IMR-90 (cell line): ENCODE measurements at regions not wholly inside any gene's neighbourhood (a gene's known extent, or its start where the extent isn't known, plus 50 kb on each side); places are given as distances from the start of the nearest gene placed in this dataset.

Experiments
- ATAC-seq: fragments of 200-7000 bp; cut with Tn5 transposase; 2 replicates; pipeline ENCODE4 v1.9.1; 2020; ENCODE audit warnings: low read depth, mild to moderate bottlenecking, moderate library complexity
- BruUV-seq: library from RNA; stranded (reverse); fragments of 400-500 nt; replicated peaks from 2 replicates; lab custom pipeline; 2021; lab: Mats Ljungman, UMichigan
- CTCF ChIA-PET: fragments of 300-600 bp; formaldehyde crosslinking; extraction: SDS; loops from one replicate; lab custom pipeline; 2021; ENCODE audit warnings: antibody characterized with exemption; lab: Yijun Ruan, JAX
- POLR2A ChIA-PET: fragments of 300-600 bp; sonication (Branson Sonifier 250); formaldehyde crosslinking; loops from one replicate; lab custom pipeline; 2022; ENCODE audit warnings: antibody characterized with exemption; ENCODE audit not compliant: unreplicated experiment; lab: Charles Lee
- DNase-seq: peaks from one replicate; pipeline ENCODE4 v3.0.0; 2013
- H2AFZ ChIP-seq: replicated peaks from 2 replicates; pipeline ENCODE3; 2013; ENCODE audit warnings: low read length, mild to moderate bottlenecking; ENCODE audit not compliant: poor library complexity
- H2AK5ac ChIP-seq: 2 replicates; pipeline ENCODE4 v1.6.1; 2013; ENCODE audit warnings: low read depth, low read length, inconsistent platforms
- H2AK9ac ChIP-seq: replicated peaks from 2 replicates; pipeline ENCODE3; 2013; ENCODE audit warnings: mild to moderate bottlenecking, low read depth, low read length, moderate library complexity; ENCODE audit not compliant: poor library complexity
- H2BK120ac ChIP-seq: 2 replicates; pipeline ENCODE4 v1.6.1; 2013; ENCODE audit warnings: low read depth, low read length, inconsistent platforms
- H2BK15ac ChIP-seq: 3 replicates; pipeline ENCODE4 v1.6.1; 2013; ENCODE audit warnings: low read depth, low read length, inconsistent platforms
- H2BK20ac ChIP-seq: 2 replicates; pipeline ENCODE4 v1.6.1; 2013; ENCODE audit warnings: low read depth, mild to moderate bottlenecking, inconsistent platforms, low read length, moderate library complexity
- H2BK5ac ChIP-seq: 2 replicates; pipeline ENCODE4 v1.6.1; 2013; ENCODE audit warnings: mild to moderate bottlenecking, low read depth, low read length, inconsistent platforms; ENCODE audit not compliant: poor library complexity, severe bottlenecking
- H3K14ac ChIP-seq: replicated peaks from 2 replicates; pipeline ENCODE4 v1.6.1; 2013; ENCODE audit warnings: low read depth, low read length, inconsistent platforms
- H3K18ac ChIP-seq: 2 replicates; pipeline ENCODE4 v1.6.1; 2013; ENCODE audit warnings: low read depth, low read length, control low read depth
- H3K23ac ChIP-seq: 2 replicates; pipeline ENCODE4 v1.6.1; 2013; ENCODE audit warnings: low read depth, low read length, inconsistent platforms
- H3K27ac ChIP-seq: 2 replicates; pipeline ENCODE4 v1.5.1; 2013; ENCODE audit warnings: mild to moderate bottlenecking, control low read depth, low read length; ENCODE audit not compliant: insufficient read depth
- H3K27me3 ChIP-seq: 2 replicates; pipeline ENCODE4 v1.6.1; 2013; ENCODE audit warnings: low read length; ENCODE audit not compliant: control insufficient read depth, insufficient read depth
- H3K36me3 ChIP-seq: 2 replicates; pipeline ENCODE4 v1.6.1; 2013; ENCODE audit warnings: low read length, mixed read lengths; ENCODE audit not compliant: control insufficient read depth, insufficient read depth
- H3K4ac ChIP-seq: 2 replicates; pipeline ENCODE4 v1.6.1; 2013; ENCODE audit warnings: low read depth, low read length, inconsistent platforms
- H3K4me1 ChIP-seq: 2 replicates; pipeline ENCODE4 v1.6.1; 2013; ENCODE audit warnings: low read length, mixed read lengths; ENCODE audit not compliant: control insufficient read depth, insufficient read depth
- H3K4me2 ChIP-seq: 2 replicates; pipeline ENCODE4 v1.6.1; 2013; ENCODE audit warnings: low read depth, mild to moderate bottlenecking, control low read depth, low read length, moderate library complexity
- H3K4me3 ChIP-seq: 2 replicates; pipeline ENCODE4 v1.5.1; 2013; ENCODE audit warnings: low read depth, mild to moderate bottlenecking, control low read depth, low read length, moderate library complexity; ENCODE audit not compliant: insufficient read depth
- H3K56ac ChIP-seq: 2 replicates; pipeline ENCODE4 v1.6.1; 2013; ENCODE audit warnings: low read length, inconsistent platforms; ENCODE audit not compliant: insufficient read depth; ENCODE audit errors: extremely low read depth
- H3K79me1 ChIP-seq, 2 experiments: 2 replicates each; pipeline ENCODE4 v1.6.1; 2013; ENCODE audit warnings: low read length in 2 of 2, inconsistent platforms in 1 of 2, low read depth in 1 of 2
- H3K9ac ChIP-seq: 2 replicates; pipeline ENCODE4 v1.6.1; 2013; ENCODE audit warnings: low read depth, low read length, control low read depth
- H3K9me1 ChIP-seq: 2 replicates; pipeline ENCODE4 v1.6.1; 2013; ENCODE audit warnings: low read length, inconsistent platforms; ENCODE audit not compliant: insufficient read depth
- H3K9me3 ChIP-seq: 2 replicates; pipeline ENCODE4 v1.6.1; 2013; ENCODE audit warnings: low read length; ENCODE audit not compliant: control insufficient read depth, insufficient read depth
- H4K20me1 ChIP-seq: 2 replicates; pipeline ENCODE4 v1.6.1; 2013; ENCODE audit warnings: low read length, inconsistent platforms; ENCODE audit not compliant: insufficient read depth
- H4K5ac ChIP-seq: 2 replicates; pipeline ENCODE4 v1.6.1; 2013; ENCODE audit warnings: mild to moderate bottlenecking, low read depth, low read length, control low read depth
- H4K8ac ChIP-seq, 2 experiments: 2 replicates each; pipeline ENCODE4 v1.6.1; 2013; ENCODE audit warnings: low read depth in 2 of 2, low read length in 2 of 2, control low read depth in 1 of 2, inconsistent platforms in 1 of 2
- H4K91ac ChIP-seq: 2 replicates; pipeline ENCODE4 v1.6.1; 2013; ENCODE audit warnings: low read depth, low read length, inconsistent platforms; ENCODE audit not compliant: insufficient read depth
- BHLHE40 ChIP-seq: fragments of 150-350 bp; IDR thresholded peaks from 2 replicates; pipeline ENCODE4 v1.6.1; 2016; ENCODE audit warnings: mild to moderate bottlenecking, low read depth, low read length
- CEBPB ChIP-seq: IDR thresholded peaks from 2 replicates; pipeline ENCODE4 v1.6.1; 2012; ENCODE audit warnings: low read depth, low read length, improper control_type of control experiment
- MAFK ChIP-seq: IDR thresholded peaks from 2 replicates; pipeline ENCODE4 v1.6.1; 2012; ENCODE audit warnings: low read depth, low read length, improper control_type of control experiment
- RCOR1 ChIP-seq: IDR thresholded peaks from 2 replicates; pipeline ENCODE4 v1.6.1; 2012; ENCODE audit warnings: mild to moderate bottlenecking, low read length, improper control_type of control experiment; ENCODE audit not compliant: insufficient replicate concordance
- SMC3 ChIP-seq: fragments of 150-350 bp; IDR thresholded peaks from 2 replicates; pipeline ENCODE4 v1.6.1; 2016; ENCODE audit warnings: low read depth, mild to moderate bottlenecking, antibody characterized with exemption, low read length, moderate library complexity
- dilution Hi-C: fragments of 300-500 bp; cut with HindIII; formaldehyde crosslinking; loops from one replicate; pipeline ENCODE4 v1.14.3; 2018; ENCODE audit warnings: low sequenced_read_pairs; ENCODE audit not compliant: unreplicated experiment
- in situ Hi-C: fragments of 300-500 bp; cut with MboI; formaldehyde crosslinking; loops from 3 replicates; pipeline ENCODE4 v1.14.3; 2019; ENCODE audit warnings: low sequenced_read_pairs, inconsistent platforms, mixed read lengths
- intact Hi-C: fragments of 100-400 bp; cut with micrococcal nuclease; formaldehyde crosslinking; loops from 2 replicates; pipeline ENCODE4 v1.10.0; 2022
- TF ChIP-seq, protein P1 (sequence below): fragments of 150-350 bp; IDR thresholded peaks from 2 replicates; pipeline ENCODE4 v1.6.1; 2017; ENCODE audit warnings: mild to moderate bottlenecking, antibody characterized with exemption, low read length, low read depth

DNA sequence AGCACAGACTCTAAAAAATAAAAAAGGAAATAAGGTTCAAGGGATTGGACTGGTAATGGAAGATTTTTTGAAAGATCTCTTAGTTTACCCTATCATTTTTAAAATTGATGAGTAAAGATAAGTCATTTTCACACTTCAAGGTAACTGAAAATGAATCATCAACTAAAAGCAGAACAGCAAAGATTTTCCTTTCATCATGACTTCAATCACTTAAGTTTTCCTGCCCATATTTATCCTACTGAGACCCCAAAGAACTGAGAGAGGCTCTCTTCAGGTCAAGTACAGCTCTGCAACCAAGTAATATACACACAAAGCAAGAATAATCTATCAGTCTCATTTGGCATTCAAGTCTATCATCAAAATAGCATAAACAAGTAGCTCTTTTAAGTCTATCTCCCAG is 540.7 kb downstream of the METTL4 start:
- no peak for DNase-seq

More for the DNA sequence above, 540.7 kb downstream of the METTL4 start:
- Histone ChIP-seq H3K56ac (no peak overlapping the region), H3K27me3 (no peaks in the 10 kb centered on the region), H2AFZ (no peak overlapping the region), H4K20me1 (no peaks in the 10 kb centered on the region), H3K4me2 (no peak overlapping the region), H2BK120ac (no peak overlapping the region), H3K4ac (no peak overlapping the region), H4K91ac (no peak overlapping the region), H3K27ac (no peak overlapping the region), H2BK5ac (no peak overlapping the region), H2BK15ac (no peak overlapping the region), H3K9ac (no peak overlapping the region), H3K9me3 (peaks cover 10% of the 10 kb centered on the region), H3K4me1 (no peaks in the 10 kb centered on the region), H2AK9ac (no peak overlapping the region), H4K8ac (no peak overlapping the region), H4K5ac (no peak overlapping the region), H2AK5ac (no peak overlapping the region), H2BK20ac (no peak overlapping the region), H3K4me3 (no peak overlapping the region), H3K79me1 (no peaks in the 10 kb centered on the region), H3K23ac (no peak overlapping the region), H3K36me3 (no peaks in the 10 kb centered on the region), H3K9me1 (no peaks in the 10 kb centered on the region), H3K14ac (no peak overlapping the region), H3K18ac (no peak overlapping the region)
- intact Hi-C loops = no loop called here
- BruUV-seq = no TSS peak
- CTCF ChIA-PET = no interaction called here
- POLR2A ChIA-PET = no interaction called here
- no peak for ATAC-seq
- TF ChIP-seq SMC3 (no peak), BHLHE40 (no peak), CEBPB (no peak), RCOR1 (no peak), MAFK (no peak)
- TF ChIP-seq, protein P1, sequence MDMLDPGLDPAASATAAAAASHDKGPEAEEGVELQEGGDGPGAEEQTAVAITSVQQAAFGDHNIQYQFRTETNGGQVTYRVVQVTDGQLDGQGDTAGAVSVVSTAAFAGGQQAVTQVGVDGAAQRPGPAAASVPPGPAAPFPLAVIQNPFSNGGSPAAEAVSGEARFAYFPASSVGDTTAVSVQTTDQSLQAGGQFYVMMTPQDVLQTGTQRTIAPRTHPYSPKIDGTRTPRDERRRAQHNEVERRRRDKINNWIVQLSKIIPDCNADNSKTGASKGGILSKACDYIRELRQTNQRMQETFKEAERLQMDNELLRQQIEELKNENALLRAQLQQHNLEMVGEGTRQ = no peak
- in situ Hi-C loops = no loop called here
- dilution Hi-C loops = no loop called here
